SHP77 (cell line): ENCODE measurements at regions not wholly inside any gene's neighbourhood (a gene's known extent, or its start where the extent isn't known, plus 50 kb on each side); places are given as distances from the start of the nearest gene placed in this dataset.
"Not testable (repeated sequence)": the region's sequence is repeated elsewhere in the genome, so short reads cannot be mapped to it uniquely, and the experiment has no call there.

Experiments used
- DNase-seq, 2 experiments: peaks; one replicate each; lab custom pipeline; 2025; lab: John Stamatoyannopoulos, UW

GRCh38 chr2:111503844-111504570 is 380.0 kb downstream of the ANAPC1 start:
- DNase-seq: not testable (repeated sequence)

GRCh38 chr2:111504571-111504942 is 379.4 kb downstream of the ANAPC1 start:
- not testable (repeated sequence) for DNase-seq

- DNase-seq: not testable (repeated sequence)
Observed at GRCh38 chr2:111505267-111505666, 378.7 kb downstream of the ANAPC1 start.

GRCh38 chr2:111506936-111507335 is 377.1 kb downstream of the ANAPC1 start:
- DNase-seq: not testable (repeated sequence)

- not testable (repeated sequence) for DNase-seq
Observed at GRCh38 chr2:111509225-111509869, 374.6 kb downstream of the ANAPC1 start.

GRCh38 chr2:111510384-111510783 is 373.6 kb downstream of the ANAPC1 start:
- not testable (repeated sequence) for DNase-seq

GRCh38 chr2:111511062-111511461 is 372.9 kb downstream of the ANAPC1 start:
- DNase-seq: not testable (repeated sequence)

- DNase-seq: not testable (repeated sequence)
Observed at GRCh38 chr2:111512378-111512777, 371.6 kb downstream of the ANAPC1 start.

GRCh38 chr2:111514138-111514537 is 369.9 kb downstream of the ANAPC1 start:
- DNase-seq: not testable (repeated sequence)

- DNase-seq: not testable (repeated sequence)
Observed at GRCh38 chr2:111517050-111517720, 366.8 kb downstream of the ANAPC1 start.

GRCh38 chr2:111517721-111518053 is 366.3 kb downstream of the ANAPC1 start:
- DNase-seq: not testable (repeated sequence)

GRCh38 chr2:111519071-111519470 is 364.9 kb downstream of the ANAPC1 start:
- DNase-seq: no peak

- no peak for DNase-seq
Observed at GRCh38 chr2:111522231-111522768, 361.7 kb downstream of the ANAPC1 start.

- DNase-seq: no peak
Observed at GRCh38 chr2:111523009-111523408, 361.0 kb downstream of the ANAPC1 start.

GRCh38 chr2:111525026-111525425 is 359.0 kb downstream of the ANAPC1 start:
- not testable (repeated sequence) for DNase-seq

GRCh38 chr2:111526041-111526639 is 357.9 kb downstream of the ANAPC1 start:
- not testable (repeated sequence) for DNase-seq

GRCh38 chr2:111527707-111528400 is 356.1 kb downstream of the ANAPC1 start:
- not testable (repeated sequence) for DNase-seq

- DNase-seq: not testable (repeated sequence)
Observed at GRCh38 chr2:111529022-111529421, 355.0 kb downstream of the ANAPC1 start.

GRCh38 chr2:111530239-111530965 is 353.6 kb downstream of the ANAPC1 start:
- not testable (repeated sequence) for DNase-seq

GRCh38 chr2:111532682-111533556 is 351.1 kb downstream of the ANAPC1 start:
- DNase-seq: not testable (repeated sequence)
